ENCODE measurements at regions not wholly inside any gene's neighbourhood (a gene's known extent, or its start where the extent isn't known, plus 50 kb on each side); places are given as distances from the start of the nearest gene placed in this dataset.

GRCh38 chr11:92569726-92570125 lies 345.1 kb downstream of the FAT3 start:
- TF ChIP-seq ATF4 (CRISPR knock-in tag; IDR thresholded peaks at IDR 0.05), result no peak
- TF ChIP-seq, protein P1, sequence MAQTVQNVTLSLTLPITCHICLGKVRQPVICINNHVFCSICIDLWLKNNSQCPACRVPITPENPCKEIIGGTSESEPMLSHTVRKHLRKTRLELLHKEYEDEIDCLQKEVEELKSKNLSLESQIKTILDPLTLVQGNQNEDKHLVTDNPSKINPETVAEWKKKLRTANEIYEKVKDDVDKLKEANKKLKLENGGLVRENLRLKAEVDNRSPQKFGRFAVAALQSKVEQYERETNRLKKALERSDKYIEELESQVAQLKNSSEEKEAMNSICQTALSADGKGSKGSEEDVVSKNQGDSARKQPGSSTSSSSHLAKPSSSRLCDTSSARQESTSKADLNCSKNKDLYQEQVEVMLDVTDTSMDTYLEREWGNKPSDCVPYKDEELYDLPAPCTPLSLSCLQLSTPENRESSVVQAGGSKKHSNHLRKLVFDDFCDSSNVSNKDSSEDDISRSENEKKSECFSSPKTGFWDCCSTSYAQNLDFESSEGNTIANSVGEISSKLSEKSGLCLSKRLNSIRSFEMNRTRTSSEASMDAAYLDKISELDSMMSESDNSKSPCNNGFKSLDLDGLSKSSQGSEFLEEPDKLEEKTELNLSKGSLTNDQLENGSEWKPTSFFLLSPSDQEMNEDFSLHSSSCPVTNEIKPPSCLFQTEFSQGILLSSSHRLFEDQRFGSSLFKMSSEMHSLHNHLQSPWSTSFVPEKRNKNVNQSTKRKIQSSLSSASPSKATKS (CRISPR knock-in tag; IDR thresholded peaks at IDR 0.05), result no peak
- TF ChIP-seq TSC22D2 (CRISPR knock-in tag; IDR thresholded peaks at IDR 0.05; ENCODE audit: borderline replicate concordance), result no peak
- no peak for TF ChIP-seq CTCF (CRISPR knock-in tag; IDR thresholded peaks at IDR 0.05)
- no peak for TF ChIP-seq HDAC1 (CRISPR knock-in tag; IDR thresholded peaks at IDR 0.05)
- TF ChIP-seq LBX2 (CRISPR knock-in tag; IDR thresholded peaks at IDR 0.05; ENCODE audit: borderline replicate concordance), result no peak
- TF ChIP-seq FOXM1 (CRISPR knock-in tag; IDR thresholded peaks at IDR 0.05), result no peak
- no peak for TF ChIP-seq ZNF672 (CRISPR knock-in tag; IDR thresholded peaks at IDR 0.05)
